ENCODE measurements at regions not wholly inside any gene's neighbourhood (a gene's known extent, or its start where the extent isn't known, plus 50 kb on each side); places are given as distances from the start of the nearest gene placed in this dataset.

DNA sequence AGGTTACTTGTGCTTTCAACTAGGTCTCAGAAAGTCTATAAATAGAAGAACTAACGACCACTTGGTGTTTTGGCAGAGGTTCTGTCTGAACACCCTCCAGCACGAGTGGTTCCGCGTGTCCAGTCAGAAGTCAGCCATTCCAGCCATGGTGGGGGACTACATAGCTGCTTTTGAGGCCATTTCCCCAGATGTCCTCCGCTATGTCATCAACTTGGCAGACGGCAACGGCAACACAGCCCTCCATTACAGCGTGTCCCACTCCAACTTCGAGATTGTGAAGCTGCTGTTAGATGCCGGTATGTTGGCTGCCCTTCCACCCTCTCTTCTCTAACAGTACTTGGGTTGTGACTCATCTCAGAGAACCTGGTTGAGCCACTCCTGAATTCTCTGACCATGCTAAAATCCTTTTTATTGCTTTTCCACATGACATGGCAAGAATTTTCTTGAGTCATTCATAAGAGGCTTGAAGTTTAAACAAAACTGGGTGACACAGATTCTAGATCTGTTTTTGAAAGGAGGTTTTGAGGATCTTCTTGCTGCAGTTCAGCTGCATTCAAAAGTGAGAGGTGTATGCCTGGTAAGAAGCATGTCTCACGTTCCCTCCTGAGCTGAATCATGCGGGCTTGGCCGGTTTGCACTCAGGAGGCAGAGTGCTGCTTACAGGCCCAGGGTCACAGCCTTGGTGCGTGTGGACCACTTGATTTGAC lies 103.1 kb upstream of the DMRT1 start:
- TF ChIP-seq, protein P1, sequence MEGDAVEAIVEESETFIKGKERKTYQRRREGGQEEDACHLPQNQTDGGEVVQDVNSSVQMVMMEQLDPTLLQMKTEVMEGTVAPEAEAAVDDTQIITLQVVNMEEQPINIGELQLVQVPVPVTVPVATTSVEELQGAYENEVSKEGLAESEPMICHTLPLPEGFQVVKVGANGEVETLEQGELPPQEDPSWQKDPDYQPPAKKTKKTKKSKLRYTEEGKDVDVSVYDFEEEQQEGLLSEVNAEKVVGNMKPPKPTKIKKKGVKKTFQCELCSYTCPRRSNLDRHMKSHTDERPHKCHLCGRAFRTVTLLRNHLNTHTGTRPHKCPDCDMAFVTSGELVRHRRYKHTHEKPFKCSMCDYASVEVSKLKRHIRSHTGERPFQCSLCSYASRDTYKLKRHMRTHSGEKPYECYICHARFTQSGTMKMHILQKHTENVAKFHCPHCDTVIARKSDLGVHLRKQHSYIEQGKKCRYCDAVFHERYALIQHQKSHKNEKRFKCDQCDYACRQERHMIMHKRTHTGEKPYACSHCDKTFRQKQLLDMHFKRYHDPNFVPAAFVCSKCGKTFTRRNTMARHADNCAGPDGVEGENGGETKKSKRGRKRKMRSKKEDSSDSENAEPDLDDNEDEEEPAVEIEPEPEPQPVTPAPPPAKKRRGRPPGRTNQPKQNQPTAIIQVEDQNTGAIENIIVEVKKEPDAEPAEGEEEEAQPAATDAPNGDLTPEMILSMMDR (IDR thresholded peaks at IDR 0.05), result no peak
- TF ChIP-seq FOXM1 (IDR thresholded peaks at IDR 0.05; ENCODE audit: low read depth), result no peak

Measured in SK-N-SH (cell line).